ENCODE measurements at regions not wholly inside any gene's neighbourhood (a gene's known extent, or its start where the extent isn't known, plus 50 kb on each side); places are given as distances from the start of the nearest gene placed in this dataset.

- DNase-seq = no peak
- Histone ChIP-seq H3K4me2 (ENCODE audit: low read length) (no peak overlapping the region), H3K9me2 (replicated peaks; ENCODE audit: low read length) (no peaks in the 10 kb centered on the region), H3K4me3 (ENCODE audit: low read length) (no peak overlapping the region), H3F3A (ENCODE audit: low read length, unreplicated experiment) (no peaks in the 10 kb centered on the region), H2AFZ (ENCODE audit: low read length) (no peak overlapping the region), H3K27ac (ENCODE audit: low read length) (no peak overlapping the region), H3K9me3 (ENCODE audit: low read length) (no peaks in the 10 kb centered on the region), H3K4me1 (ENCODE audit: insufficient read depth, low read length) (peaks cover 10% of the 10 kb centered on the region), H4K20me1 (ENCODE audit: low read length) (no peaks in the 10 kb centered on the region), H3K27me3 (ENCODE audit: low read length) (no peaks in the 10 kb centered on the region), H3K79me2 (ENCODE audit: low read length) (no peaks in the 10 kb centered on the region), H3K9ac (ENCODE audit: low read length) (no peak overlapping the region), H3K36me3 (ENCODE audit: low read depth, low read length) (no peaks in the 10 kb centered on the region)
- BruUV-seq (replicated peaks) = no TSS peak
- ATAC-seq = no peak
- intact Hi-C loops (cut with micrococcal nuclease) = no loop called here
- CTCF ChIA-PET = no interaction called here
- TF ChIP-seq EZH2 (IDR thresholded peaks at IDR 0.05; ENCODE audit: low read length, unreplicated experiment) (no peak), CTCF (conservative IDR thresholded peaks at IDR 0.05; ENCODE audit: low read depth, low read length) (no peak), EZH2phosphoT487 (IDR thresholded peaks at IDR 0.05; ENCODE audit: borderline replicate concordance, low read length) (no peak)
- POLR2A ChIA-PET (ENCODE audit: unreplicated experiment) = no interaction called here
Observed at GRCh38 chr4:139611391-139611790, 54.2 kb upstream of the MGST2 start.

- intact Hi-C loops (cut with micrococcal nuclease) = no loop called here
- no peaks in the 10 kb centered on the region for H3F3A ChIP-seq (ENCODE audit: low read length, unreplicated experiment)
- H3K9ac ChIP-seq (ENCODE audit: low read length) = no peak overlapping the region
- H3K79me2 ChIP-seq (ENCODE audit: low read length) = no peaks in the 10 kb centered on the region
- ChIA-PET CTCF (no interaction called here), POLR2A (ENCODE audit: unreplicated experiment) (no interaction called here)
- no peaks in the 10 kb centered on the region for H4K20me1 ChIP-seq (ENCODE audit: low read length)
- H3K27me3 ChIP-seq (ENCODE audit: low read length) = no peaks in the 10 kb centered on the region
- H3K4me2 ChIP-seq (ENCODE audit: low read length) = no peak overlapping the region
- no peak overlapping the region for H3K27ac ChIP-seq (ENCODE audit: low read length)
- H3K9me3 ChIP-seq (ENCODE audit: low read length) = no peaks in the 10 kb centered on the region
- H3K4me3 ChIP-seq (ENCODE audit: low read length) = no peak overlapping the region
- no TSS peak for BruUV-seq (replicated peaks)
- ATAC-seq (peak; percentile 61; the same call in 1 of the 2 replicates), DNase-seq (peak; percentile 42)
- H3K36me3 ChIP-seq (ENCODE audit: low read depth, low read length) = no peaks in the 10 kb centered on the region
- H2AFZ ChIP-seq (ENCODE audit: low read length) = no peak overlapping the region
- TF ChIP-seq CTCF (conservative IDR thresholded peaks at IDR 0.05; ENCODE audit: low read depth, low read length) = no peak
- no peak for TF ChIP-seq EZH2 (IDR thresholded peaks at IDR 0.05; ENCODE audit: low read length, unreplicated experiment)
- TF ChIP-seq EZH2phosphoT487 (IDR thresholded peaks at IDR 0.05; ENCODE audit: borderline replicate concordance, low read length) = no peak
- no peaks in the 10 kb centered on the region for H3K9me2 ChIP-seq (replicated peaks; ENCODE audit: low read length)
- peaks cover 10% of the 10 kb centered on the region for H3K4me1 ChIP-seq (ENCODE audit: insufficient read depth, low read length)
Observed at GRCh38 chr4:139609647-139610046, 53.6 kb upstream of the SETD7 start.

GRCh38 chr4:139607502-139608060 lies 51.6 kb upstream of the SETD7 start:
- Histone ChIP-seq H3K9me2 (replicated peaks; ENCODE audit: low read length) (no peaks in the 10 kb centered on the region), H4K20me1 (ENCODE audit: low read length) (no peaks in the 10 kb centered on the region), H3K4me2 (ENCODE audit: low read length) (no peak overlapping the region), H3K9ac (ENCODE audit: low read length) (no peak overlapping the region), H3K27me3 (ENCODE audit: low read length) (no peaks in the 10 kb centered on the region), H3K27ac (ENCODE audit: low read length) (0 out of 2 replicates have a peak overlapping the region, but pooled peaks have one; percentile 20), H3K79me2 (ENCODE audit: low read length) (no peaks in the 10 kb centered on the region), H3F3A (ENCODE audit: low read length, unreplicated experiment) (no peaks in the 10 kb centered on the region), H3K4me3 (ENCODE audit: low read length) (no peak overlapping the region), H2AFZ (ENCODE audit: low read length) (0 out of 2 replicates have a peak overlapping the region, but pooled peaks have one; percentile 53), H3K4me1 (ENCODE audit: insufficient read depth, low read length) (peaks cover 10% of the 10 kb centered on the region), H3K9me3 (ENCODE audit: low read length) (no peaks in the 10 kb centered on the region), H3K36me3 (ENCODE audit: low read depth, low read length) (no peaks in the 10 kb centered on the region)
- TF ChIP-seq EZH2phosphoT487 (IDR thresholded peaks at IDR 0.05; ENCODE audit: borderline replicate concordance, low read length) (no peak), EZH2 (IDR thresholded peaks at IDR 0.05; ENCODE audit: low read length, unreplicated experiment) (no peak), CTCF (conservative IDR thresholded peaks at IDR 0.05; ENCODE audit: low read depth, low read length) (no peak)
- ChIA-PET CTCF (interaction anchor here (0.6 kb wide), 2 partner anchors 50 to 1087 kb away, joined by 3 read pairs; no protein-coding TSS in a partner anchor), POLR2A (ENCODE audit: unreplicated experiment) (interaction anchor here (0.6 kb wide), 1 partner anchor 374 kb away, joined by 5 read pairs; no protein-coding TSS in a partner anchor)
- ATAC-seq (no peak), DNase-seq (no peak)
- no TSS peak for BruUV-seq (replicated peaks)
- intact Hi-C loops (cut with micrococcal nuclease) = loop anchor here (1.0 kb wide), 1 partner anchor 24 kb away; no protein-coding TSS in a partner anchor
